AG09319 (cell line): ENCODE measurements at regions not wholly inside any gene's neighbourhood (a gene's known extent, or its start where the extent isn't known, plus 50 kb on each side); places are given as distances from the start of the nearest gene placed in this dataset.

ENCODE experiments used
- DNase-seq: peaks from one replicate; pipeline ENCODE4 v3.0.0-alpha.2; 2010; ENCODE audit warnings: low read depth; ENCODE audit errors: extremely low read depth
- TF ChIP-seq, protein P1 (sequence below): IDR thresholded peaks from 2 replicates; pipeline ENCODE4 v1.5.1; 2011; ENCODE audit warnings: low read depth, mild to moderate bottlenecking, inconsistent platforms, low read length, moderate library complexity

DNA sequence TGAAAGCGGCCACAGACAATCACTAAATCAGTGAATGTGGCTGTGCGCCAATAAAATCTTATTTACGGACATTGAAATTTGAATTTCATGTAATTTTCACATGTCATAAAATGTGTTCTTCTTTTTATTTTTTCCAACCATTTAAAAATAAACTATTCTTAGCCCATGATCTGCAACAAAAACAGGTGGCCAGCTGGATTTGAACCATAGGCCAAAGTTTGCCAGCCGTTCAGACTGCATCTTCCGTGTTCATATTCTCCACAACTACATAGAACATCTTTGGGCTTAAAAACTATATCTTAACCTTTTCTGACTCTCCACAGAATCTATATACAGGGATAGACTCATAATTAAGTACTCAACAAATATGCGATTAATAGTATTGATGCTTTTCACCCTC is 81.2 kb upstream of the RALGPS2 start:
- TF ChIP-seq, protein P1, sequence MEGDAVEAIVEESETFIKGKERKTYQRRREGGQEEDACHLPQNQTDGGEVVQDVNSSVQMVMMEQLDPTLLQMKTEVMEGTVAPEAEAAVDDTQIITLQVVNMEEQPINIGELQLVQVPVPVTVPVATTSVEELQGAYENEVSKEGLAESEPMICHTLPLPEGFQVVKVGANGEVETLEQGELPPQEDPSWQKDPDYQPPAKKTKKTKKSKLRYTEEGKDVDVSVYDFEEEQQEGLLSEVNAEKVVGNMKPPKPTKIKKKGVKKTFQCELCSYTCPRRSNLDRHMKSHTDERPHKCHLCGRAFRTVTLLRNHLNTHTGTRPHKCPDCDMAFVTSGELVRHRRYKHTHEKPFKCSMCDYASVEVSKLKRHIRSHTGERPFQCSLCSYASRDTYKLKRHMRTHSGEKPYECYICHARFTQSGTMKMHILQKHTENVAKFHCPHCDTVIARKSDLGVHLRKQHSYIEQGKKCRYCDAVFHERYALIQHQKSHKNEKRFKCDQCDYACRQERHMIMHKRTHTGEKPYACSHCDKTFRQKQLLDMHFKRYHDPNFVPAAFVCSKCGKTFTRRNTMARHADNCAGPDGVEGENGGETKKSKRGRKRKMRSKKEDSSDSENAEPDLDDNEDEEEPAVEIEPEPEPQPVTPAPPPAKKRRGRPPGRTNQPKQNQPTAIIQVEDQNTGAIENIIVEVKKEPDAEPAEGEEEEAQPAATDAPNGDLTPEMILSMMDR: no peak
- no peak for DNase-seq

GRCh38 chr1:178644308-178645120 is 80.5 kb upstream of the RALGPS2 start:
- DNase-seq: peak; percentile 45
- TF ChIP-seq, protein P1: no peak

GRCh38 chr1:178645157-178645807 is 79.8 kb upstream of the RALGPS2 start:
- DNase-seq: no peak
- TF ChIP-seq, protein P1: no peak

- TF ChIP-seq, protein P1: no peak
- DNase-seq: no peak
Observed at GRCh38 chr1:178645808-178646200, 79.2 kb upstream of the RALGPS2 start.

- TF ChIP-seq, protein P1: no peak
- no peak for DNase-seq
Observed at GRCh38 chr1:178646821-178647220, 78.2 kb upstream of the RALGPS2 start.

DNA sequence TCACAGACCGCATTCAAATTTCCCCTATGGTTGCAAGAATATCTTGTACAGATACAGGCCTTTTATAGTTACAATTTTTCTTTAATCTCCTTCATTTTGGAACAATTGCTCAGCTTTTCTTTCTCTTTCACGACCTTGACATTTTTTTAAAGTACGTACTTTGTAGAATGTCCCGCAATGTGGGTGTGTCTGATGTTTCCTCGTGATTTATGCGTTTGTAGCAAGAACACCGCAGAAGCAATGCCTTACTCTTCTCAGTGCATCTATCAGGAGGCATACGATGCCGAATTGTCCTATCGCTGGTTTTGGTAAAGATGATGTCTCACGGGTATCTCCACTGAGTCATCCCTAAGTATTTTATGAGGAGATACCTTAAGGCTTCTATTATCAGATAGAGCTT is 76.9 kb upstream of the RALGPS2 start:
- TF ChIP-seq, protein P1: no peak
- no peak for DNase-seq
